UCSD-AML1 (cell line): ENCODE measurements at regions not wholly inside any gene's neighbourhood (a gene's known extent, or its start where the extent isn't known, plus 50 kb on each side); places are given as distances from the start of the nearest gene placed in this dataset.

Experiments used
- DNase-seq: peaks from one replicate; lab custom pipeline; 2025; ENCODE audit not compliant: unreplicated experiment; lab: John Stamatoyannopoulos, UW

- DNase-seq, result no peak
These were observed 372.4 kb downstream of the SUCLA2 start for GRCh38 chr13:47628666-47629065.

DNA sequence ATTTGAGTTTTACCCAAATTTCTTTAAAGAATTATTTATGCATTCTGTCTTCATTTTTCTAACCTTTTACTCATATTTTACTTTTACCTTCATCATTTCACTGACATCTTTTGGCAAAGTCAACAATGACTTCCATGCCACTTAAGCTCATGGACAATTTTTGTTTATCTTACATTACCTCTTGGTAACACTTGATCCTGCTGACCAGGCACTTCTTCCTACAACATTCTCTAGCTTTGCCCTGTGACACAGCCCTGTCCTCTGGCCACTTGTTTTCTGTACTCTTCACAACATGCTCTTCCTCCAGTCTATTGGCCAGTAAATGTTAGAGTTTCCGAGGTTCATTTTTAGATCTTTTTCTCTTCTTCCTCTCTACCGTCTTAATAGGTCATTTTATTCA is 377.2 kb downstream of the SUCLA2 start:
- DNase-seq, result no peak

DNA sequence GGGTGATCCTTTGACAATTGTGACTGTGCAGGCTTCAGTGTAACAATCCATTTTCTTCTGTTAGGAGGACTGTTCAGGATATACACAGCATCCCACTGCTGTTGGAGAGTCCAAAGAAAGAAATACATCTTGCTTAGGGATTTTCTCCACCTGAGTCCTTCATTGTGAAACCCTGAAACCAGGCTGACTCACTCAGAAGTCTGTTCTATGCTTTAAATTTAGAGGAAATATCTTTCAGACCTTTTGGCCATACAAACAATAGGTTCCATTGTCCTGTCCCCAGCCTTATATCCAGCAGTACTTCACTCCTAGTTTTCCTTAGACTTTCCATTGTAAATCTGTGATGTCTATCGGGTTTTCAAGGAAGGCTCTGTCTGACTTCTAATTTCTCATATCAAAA is 379.1 kb downstream of the SUCLA2 start:
- DNase-seq, result no peak

GRCh38 chr13:47611664-47612288 is 389.3 kb downstream of the SUCLA2 start:
- DNase-seq, result no peak

DNA sequence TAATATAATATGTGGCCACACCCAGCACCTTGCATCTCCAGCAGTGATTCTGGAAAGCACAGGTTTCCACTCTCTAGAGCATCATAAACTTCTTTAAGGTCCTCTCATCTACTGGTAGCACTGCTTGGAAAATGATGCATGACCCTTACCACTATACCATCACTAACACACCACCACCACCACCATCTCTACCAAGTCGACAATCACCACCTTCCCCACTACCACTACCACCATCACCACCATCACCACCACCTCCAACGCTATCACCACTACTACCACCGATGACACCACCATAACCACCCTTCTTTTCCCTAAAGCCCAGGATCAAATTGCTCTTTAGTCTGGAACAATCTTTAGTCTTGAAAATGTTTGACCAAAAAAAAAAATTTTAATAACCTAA is 390.4 kb downstream of the SUCLA2 start:
- no peak for DNase-seq

- DNase-seq, result no peak
These were observed 397.7 kb downstream of the SUCLA2 start for GRCh38 chr13:47603365-47603764.

GRCh38 chr13:47598340-47598911 is 402.6 kb downstream of the SUCLA2 start:
- no peak for DNase-seq

- no peak for DNase-seq
These were observed 406.2 kb downstream of the SUCLA2 start for GRCh38 chr13:47594833-47595232.

GRCh38 chr13:47592256-47592655 is 408.8 kb downstream of the SUCLA2 start:
- DNase-seq, result no peak

GRCh38 chr13:47588676-47589075 is 412.4 kb downstream of the SUCLA2 start:
- no peak for DNase-seq

- DNase-seq, result no peak
These were observed 428.7 kb downstream of the SUCLA2 start for GRCh38 chr13:47572375-47572774.

- DNase-seq, result no peak
These were observed 437.0 kb downstream of the SUCLA2 start for GRCh38 chr13:47564041-47564440.

GRCh38 chr13:47556703-47557102 is 444.4 kb downstream of the SUCLA2 start:
- DNase-seq, result no peak

DNA sequence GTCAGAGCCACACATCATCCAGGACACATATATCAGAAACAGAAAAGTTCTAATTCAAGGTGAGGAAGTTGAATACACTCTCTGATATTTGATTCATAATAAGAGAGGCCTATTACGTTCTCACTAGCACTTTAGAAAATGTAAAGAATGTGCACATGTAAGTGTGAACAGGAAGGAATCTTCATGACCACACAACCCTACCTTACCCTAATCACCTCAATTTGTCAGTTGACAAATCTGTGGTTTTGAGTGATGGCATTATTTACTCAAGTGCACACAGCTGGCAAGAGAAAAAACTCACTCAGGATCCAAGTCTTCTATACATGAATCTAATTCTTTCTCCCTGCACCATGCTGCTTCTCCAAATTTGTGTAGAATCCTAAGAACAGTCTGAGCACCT is 445.8 kb downstream of the SUCLA2 start:
- no peak for DNase-seq

DNA sequence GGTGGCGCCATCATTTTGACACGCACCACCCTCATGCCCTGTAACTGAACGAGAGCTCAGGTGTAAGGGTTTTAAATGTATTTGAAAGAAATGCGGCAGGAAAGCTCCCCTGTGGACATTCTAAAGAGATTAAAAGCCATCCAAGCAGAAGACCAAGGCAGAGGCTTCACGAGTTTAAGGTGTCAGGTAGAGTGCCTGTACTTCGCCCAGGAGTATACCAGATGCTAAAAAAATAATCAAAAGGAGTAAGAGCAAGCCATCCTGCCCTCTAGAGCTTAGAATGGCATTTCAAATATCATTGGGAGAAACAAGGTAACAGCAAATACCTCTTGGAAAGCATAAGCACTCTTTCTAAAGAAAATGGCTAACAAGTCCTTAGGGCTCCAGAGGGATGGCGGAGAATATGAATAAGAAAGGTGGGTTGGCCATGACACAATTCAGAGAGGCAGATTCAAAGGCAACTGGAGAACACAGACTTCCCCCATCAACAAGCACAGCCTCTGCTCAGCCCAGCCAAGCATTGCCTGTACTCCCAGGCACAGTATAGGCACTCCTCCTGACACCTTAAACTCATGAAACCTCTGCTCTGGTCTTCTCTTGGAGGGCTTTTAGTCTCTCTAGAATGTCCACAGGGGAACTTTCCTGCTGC is 447.6 kb downstream of the SUCLA2 start:
- no peak for DNase-seq

DNA sequence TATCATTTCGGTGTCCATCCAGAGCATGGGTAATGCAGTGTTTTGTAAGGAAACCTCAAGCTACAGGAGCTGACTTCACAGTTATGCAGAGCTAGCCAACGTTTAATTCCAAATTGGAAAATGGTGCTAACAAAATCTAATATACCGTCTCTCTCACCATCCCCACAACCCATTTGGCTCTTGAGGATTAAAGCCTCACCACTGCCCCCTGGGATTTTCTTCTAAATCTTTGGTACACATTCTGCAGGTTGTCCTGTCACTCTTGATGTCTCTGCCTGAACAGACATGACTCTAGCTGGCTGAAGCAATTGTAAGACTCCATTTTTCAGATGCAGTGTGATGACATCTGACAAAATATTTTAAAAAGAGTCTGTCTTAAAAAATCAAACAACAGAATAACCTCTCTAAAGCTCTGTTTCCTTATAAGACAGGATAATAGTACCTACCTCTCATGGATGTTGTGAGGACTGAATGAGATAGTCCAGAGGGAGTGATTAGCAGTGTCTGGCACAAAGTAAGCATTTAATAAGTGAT is 451.8 kb downstream of the SUCLA2 start:
- DNase-seq, result no peak

DNA sequence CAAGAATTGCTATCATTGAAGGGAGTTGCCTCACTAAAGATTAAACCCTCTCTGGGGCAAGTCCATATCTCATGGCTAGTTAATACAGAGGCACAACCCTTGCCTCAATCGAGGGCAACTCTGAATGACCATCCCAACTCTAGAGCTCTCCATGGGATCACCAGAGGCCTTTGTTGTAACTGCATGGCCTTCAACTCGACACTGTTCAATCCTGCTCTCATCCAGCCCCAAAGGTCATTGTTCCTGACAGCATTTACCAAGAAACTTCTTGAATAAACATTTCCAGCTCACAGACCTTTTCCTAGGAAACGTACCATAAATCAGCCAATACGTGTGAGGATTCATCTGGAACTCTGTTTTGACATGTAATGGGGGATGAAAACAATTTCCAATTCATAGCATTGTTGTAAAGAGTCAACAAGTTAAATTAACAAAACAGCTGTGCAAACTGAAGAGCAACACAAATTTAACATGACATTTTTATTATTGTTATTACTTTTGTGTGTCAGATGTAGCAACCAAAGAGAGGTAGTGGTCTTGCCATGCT is 452.7 kb downstream of the SUCLA2 start:
- no peak for DNase-seq

GRCh38 chr13:47546391-47547225 is 454.5 kb downstream of the SUCLA2 start:
- DNase-seq, result no peak

DNA sequence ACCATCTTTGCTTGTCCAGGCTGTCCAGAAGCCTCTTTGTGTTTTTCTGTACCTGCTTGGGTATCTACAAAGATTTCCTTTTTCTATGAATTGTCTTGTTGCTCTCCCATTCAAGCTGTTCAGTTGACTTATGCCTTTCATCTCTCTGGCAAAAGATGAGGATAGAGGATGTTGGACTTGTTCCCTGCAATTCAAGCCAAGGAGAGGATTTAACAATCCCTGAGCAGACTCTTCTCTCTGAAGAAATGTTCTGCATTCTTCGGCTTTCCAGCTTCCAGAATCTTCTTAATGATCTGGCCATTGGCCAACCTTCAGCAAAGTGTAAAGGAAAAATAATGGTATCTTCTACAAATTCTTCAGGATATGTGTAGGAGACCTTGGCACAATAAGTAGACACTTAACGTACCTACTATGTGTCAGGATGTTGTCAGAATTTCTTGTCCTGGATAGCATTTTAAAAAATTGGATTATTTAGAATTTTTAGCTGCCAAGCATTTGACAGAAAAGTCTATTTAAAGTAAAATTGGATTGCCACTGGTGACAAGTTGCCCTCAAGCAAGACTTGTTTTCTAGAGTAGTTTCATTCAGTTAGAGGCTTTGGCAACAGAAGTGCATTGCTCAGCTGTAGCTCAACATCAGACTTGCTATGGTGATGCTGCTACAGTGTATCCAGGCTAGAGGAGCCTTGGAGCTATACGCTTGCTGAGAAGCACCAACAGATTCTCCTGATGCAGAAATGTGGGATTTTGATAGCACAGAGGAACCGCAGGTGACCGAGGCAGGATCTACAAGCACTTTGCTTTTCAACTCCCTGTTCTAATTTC is 455.7 kb downstream of the SUCLA2 start:
- no peak for DNase-seq

DNA sequence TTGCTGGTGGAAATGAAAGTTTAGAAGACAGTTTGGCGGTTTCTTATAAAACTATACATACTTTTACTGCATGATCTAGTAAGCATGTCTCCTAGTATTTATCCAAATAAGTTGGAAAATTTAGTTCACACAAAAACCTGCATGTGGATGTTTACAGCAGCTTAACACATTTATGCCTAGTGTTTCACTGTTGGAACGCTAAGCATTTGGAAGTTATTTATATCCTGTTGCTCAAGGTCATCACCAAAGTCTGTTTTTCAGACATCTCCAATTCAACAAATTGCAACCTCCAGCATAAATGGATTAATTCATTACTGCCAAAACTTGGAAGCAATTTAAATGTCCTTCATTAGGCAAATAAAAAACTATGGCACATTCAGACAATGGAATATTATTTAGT is 461.8 kb downstream of the SUCLA2 start:
- no peak for DNase-seq
